Hematopoietic multipotent progenitor cell treated with erythropoietin and hydrocortisone succinate and interleukin-3 and kit ligand, for 15 days (in vitro differentiated cells): ENCODE measurements at regions not wholly inside any gene's neighbourhood (a gene's known extent, or its start where the extent isn't known, plus 50 kb on each side); places are given as distances from the start of the nearest gene placed in this dataset.
A peak's percentile ranks its signal among the peaks of the same experiment; 100 is the strongest.

Experiments
- DNase-seq: peaks from one replicate; pipeline ENCODE4 v3.0.0-alpha.2; 2015; ENCODE audit warnings: low spot score

GRCh38 chr2:120852200-120852815 lies 116.6 kb downstream of the GLI2 start:
- DNase-seq = no peak

GRCh38 chr2:120853306-120854013 lies 117.8 kb downstream of the GLI2 start:
- no peak for DNase-seq

- DNase-seq = no peak
Observed at GRCh38 chr2:120854014-120854620, 118.4 kb downstream of the GLI2 start.

- DNase-seq = no peak
Observed at GRCh38 chr2:120854766-120855530, 119.3 kb downstream of the GLI2 start.

GRCh38 chr2:120855855-120856405 lies 120.3 kb downstream of the GLI2 start:
- DNase-seq = no peak

GRCh38 chr2:120856421-120856862 lies 120.8 kb downstream of the GLI2 start:
- DNase-seq = no peak

- no peak for DNase-seq
Observed at GRCh38 chr2:120857422-120857821, 121.8 kb downstream of the GLI2 start.

- no peak for DNase-seq
Observed at GRCh38 chr2:120857931-120858330, 122.3 kb downstream of the GLI2 start.

GRCh38 chr2:120858361-120859106 lies 122.9 kb downstream of the GLI2 start:
- DNase-seq = no peak

- no peak for DNase-seq
Observed at GRCh38 chr2:120859128-120859527, 123.5 kb downstream of the GLI2 start.

- DNase-seq = no peak
Observed at GRCh38 chr2:120859814-120860578, 124.3 kb downstream of the GLI2 start.

GRCh38 chr2:120860579-120860922 lies 124.9 kb downstream of the GLI2 start:
- DNase-seq = no peak

GRCh38 chr2:120861191-120861575 lies 125.5 kb downstream of the GLI2 start:
- DNase-seq = no peak

GRCh38 chr2:120861576-120862191 lies 126.0 kb downstream of the GLI2 start:
- no peak for DNase-seq

GRCh38 chr2:120862201-120863060 lies 126.8 kb downstream of the GLI2 start:
- DNase-seq = no peak

GRCh38 chr2:120863146-120863545 lies 127.5 kb downstream of the GLI2 start:
- DNase-seq = no peak

- DNase-seq = peak; percentile 40
Observed at GRCh38 chr2:120863661-120864320, 128.1 kb downstream of the GLI2 start.

GRCh38 chr2:120864981-120865380 lies 129.3 kb downstream of the GLI2 start:
- DNase-seq = no peak

- no peak for DNase-seq
Observed at GRCh38 chr2:120865656-120866055, 130.0 kb downstream of the GLI2 start.
